GM18520 (cell line): ENCODE measurements at regions not wholly inside any gene's neighbourhood (a gene's known extent, or its start where the extent isn't known, plus 50 kb on each side); places are given as distances from the start of the nearest gene placed in this dataset.

ENCODE experiments used
- ATAC-seq: cut with Tn5 transposase; IDR thresholded peaks from one replicate; pipeline ENCODE4 v1.9.1; 2021; ENCODE audit not compliant: unreplicated experiment

GRCh38 chr17:72360386-72360940, 239.6 kb downstream of the SOX9 start:
- no peak for ATAC-seq

- ATAC-seq = no peak
Observed at GRCh38 chr17:72361892-72362291, 241.1 kb downstream of the SOX9 start.

- ATAC-seq = no peak
Observed at GRCh38 chr17:72362376-72363088, 241.7 kb downstream of the SOX9 start.

- ATAC-seq = no peak
Observed at GRCh38 chr17:72363089-72363610, 242.3 kb downstream of the SOX9 start.

DNA sequence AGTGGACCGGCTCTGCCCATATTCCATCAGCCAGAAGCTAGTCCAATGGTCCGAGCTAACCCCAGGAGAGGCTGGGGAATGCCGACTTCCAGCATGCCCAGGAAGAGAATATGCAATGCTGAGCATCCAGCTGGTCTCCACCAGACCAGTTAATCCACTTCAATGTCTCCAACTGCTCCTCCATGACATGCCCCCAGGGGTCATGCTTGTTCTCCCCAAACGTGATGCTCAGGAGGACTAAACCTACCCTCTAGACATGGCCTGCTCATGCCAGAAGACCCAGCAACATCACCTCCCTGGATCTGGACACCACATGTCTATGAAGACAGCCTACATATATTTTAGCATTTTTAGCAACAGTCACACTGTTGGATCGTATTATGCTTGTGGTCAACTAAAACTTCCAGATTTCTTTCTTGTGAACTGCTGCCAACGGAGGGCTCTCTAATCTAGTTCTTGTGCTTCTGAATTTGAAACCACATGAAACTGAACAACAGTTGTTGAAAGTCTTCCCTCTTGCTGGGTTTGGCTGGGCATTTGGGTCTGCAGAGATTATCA, 245.1 kb downstream of the SOX9 start:
- no peak for ATAC-seq

DNA sequence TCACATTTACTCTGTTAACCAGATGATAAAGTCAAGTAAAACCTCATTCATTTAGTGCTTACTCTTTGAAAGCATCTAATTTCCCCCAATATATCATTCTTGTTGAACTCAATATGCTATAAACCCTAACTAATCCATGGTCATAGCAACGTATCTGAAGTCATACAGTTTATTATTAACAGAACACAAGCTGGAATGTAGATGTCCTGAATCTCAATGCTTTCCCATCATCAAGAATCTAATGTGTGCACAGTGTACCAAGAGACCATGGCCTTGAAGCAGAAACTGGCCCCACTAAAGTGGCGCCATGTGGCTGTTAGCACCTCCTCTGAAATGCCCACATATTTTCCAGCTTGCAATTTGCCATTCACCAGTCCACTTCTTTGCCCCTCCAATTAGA, 245.8 kb downstream of the SOX9 start:
- ATAC-seq = no peak

DNA sequence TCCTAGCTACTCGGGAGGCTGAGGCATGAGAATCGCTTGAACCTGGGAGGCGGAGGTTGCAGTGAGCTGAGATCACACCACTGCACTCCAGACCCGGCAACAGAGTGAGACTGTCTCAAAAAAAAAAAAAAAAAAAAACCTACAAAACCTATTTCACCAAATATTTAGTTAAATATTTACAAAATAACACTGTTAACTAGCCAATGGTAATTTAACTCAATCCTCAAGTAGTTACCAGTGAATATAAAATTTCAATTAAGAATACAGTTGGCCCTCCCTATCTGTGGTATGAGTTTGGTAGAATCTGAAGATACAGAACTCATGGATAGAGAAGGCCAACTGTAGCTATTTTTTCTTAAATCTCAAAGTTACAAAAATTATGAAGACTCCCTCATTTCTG, 247.4 kb downstream of the SOX9 start:
- ATAC-seq = no peak

DNA sequence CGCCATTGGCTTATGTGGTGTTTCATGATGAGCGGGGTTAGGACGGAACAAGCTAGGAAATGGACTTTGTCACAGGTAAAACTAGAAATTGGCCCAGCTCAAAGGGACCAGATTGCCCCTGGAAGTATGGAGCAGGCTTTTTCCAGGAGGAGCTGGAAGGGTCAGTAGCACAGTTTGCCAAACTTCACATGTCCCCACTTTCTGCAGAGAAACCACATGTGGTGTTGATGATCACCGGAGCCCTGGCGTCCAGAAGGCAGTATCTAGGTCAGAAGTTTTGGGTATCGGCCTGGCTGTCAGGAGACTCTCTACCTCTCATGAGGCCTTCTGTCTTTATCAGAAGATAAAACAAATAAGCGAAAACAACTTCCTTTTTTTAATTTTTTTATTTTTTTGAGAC, 248.5 kb downstream of the SOX9 start:
- ATAC-seq = no peak

GRCh38 chr17:72370819-72371218, 250.0 kb downstream of the SOX9 start:
- ATAC-seq = no peak

- no peak for ATAC-seq
Observed at GRCh38 chr17:72372185-72372584, 251.4 kb downstream of the SOX9 start.

- no peak for ATAC-seq
Observed at GRCh38 chr17:72373910-72374741, 253.3 kb downstream of the SOX9 start.

GRCh38 chr17:72376526-72377345, 255.9 kb downstream of the SOX9 start:
- ATAC-seq = no peak

GRCh38 chr17:72378414-72379390, 257.9 kb downstream of the SOX9 start:
- ATAC-seq = no peak

- no peak for ATAC-seq
Observed at GRCh38 chr17:72379516-72379915, 258.7 kb downstream of the SOX9 start.

DNA sequence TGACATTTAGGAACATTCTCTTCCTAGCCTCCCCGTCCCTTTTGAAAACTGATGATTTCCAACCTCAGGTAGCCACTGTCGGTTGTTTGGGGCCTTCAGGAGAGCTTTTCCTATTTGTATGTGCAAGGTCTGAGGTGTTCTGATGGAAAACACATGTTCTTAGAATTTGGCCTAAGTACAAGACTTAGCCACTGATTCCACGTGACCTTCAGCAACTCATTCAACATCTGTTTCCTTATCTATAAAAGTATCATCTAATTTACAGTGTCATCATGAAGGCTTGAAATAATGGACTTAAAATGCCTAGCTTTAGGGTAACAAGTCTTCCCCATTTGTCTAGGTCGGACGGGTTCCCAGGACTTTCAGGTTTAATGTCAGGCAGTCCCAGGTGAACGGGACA, 259.3 kb downstream of the SOX9 start:
- ATAC-seq = no peak

DNA sequence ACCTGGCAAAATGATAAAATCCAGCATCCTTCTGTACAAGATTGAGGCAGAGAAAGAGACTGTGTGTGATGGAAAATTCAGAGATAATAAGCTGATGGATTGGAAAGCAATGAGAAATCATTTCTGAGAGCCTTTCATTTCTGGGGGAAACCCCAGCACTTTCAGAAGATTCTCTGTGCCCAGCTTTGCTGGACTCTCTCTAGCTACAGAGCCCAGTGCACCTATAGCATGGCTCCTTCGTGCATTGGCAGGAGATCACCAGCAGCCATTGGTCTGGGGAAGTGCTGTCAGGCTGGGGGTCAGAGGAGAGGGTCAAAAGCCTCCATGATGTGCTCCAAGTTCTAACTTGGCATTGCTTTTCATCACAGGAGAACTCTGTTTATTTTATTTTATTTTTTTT, 259.9 kb downstream of the SOX9 start:
- no peak for ATAC-seq

DNA sequence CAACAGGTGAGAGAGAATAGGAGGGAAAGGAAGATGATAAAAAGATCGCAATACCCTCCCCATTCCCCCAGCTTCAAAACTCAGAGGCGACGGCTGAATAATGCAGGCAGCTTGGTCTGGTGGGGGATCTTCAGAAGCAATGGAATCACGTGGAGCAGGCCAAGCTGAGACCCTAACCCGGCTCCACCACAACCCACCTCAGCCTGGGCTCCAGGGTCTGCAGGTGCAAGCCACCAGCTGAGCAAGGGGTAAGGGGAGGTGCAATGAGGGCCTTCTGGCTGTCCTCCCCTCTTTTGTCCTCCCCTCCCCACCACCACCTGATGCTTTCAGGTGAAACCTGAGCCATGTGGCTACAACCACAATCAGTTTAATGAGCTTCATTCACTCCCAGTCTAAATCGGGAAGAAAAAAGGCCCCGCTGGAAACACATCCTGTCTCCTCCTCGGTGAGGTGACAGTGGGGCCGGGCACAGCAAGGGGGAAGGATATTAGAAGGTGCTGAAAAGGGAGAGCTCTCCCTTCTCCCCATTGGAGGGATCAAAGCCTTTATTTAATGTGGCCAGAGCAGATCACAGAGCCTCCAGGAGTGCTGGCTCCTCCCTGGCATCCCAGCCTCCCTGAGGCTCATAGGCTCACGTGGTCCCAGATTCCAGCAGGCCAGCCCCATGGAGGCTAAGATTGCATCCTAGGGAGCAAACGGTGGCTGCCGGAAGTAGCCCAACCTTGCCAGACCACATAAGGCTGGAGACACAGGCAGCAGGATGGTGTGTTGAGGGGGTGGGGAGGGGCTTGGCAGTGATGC, 261.0 kb downstream of the SOX9 start:
- no peak for ATAC-seq

DNA sequence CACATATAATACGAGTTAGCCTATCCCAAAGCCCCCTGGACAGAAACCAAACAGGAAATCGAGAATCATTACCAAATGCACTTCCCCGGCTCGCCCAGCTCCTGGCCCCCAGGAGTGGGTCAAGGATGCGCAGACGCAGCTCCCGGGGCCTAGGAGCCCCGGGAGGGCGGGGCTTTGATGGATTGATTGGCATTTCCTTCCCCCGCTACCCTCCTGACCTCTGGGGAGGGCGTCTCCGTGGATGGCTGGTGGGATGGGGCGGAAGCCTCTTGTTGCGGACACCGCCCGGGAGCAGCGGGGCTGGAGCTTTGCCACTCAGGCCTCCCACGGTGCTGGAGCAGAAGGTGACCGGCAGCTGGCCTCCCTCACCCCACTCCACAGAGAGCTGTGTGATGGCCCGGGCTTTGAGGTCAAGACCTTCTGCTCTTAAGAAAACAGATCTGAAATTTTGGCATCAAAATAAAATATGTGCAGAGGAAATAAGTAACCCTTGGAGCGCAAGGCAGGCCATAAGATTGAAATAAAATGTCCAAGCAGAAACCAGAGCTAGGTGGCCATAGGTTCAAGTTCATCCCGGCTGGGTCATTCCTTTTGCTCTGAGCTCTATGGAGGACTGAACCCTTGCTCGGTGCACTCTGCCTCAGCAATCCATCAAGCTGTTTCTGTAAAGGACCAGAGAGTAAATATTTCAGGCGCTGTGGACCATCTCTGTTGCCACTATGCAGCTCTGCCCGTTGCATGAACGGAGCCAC, 262.3 kb downstream of the SOX9 start:
- ATAC-seq = no peak
